ENCODE measurements at regions not wholly inside any gene's neighbourhood (a gene's known extent, or its start where the extent isn't known, plus 50 kb on each side); places are given as distances from the start of the nearest gene placed in this dataset.

DNA sequence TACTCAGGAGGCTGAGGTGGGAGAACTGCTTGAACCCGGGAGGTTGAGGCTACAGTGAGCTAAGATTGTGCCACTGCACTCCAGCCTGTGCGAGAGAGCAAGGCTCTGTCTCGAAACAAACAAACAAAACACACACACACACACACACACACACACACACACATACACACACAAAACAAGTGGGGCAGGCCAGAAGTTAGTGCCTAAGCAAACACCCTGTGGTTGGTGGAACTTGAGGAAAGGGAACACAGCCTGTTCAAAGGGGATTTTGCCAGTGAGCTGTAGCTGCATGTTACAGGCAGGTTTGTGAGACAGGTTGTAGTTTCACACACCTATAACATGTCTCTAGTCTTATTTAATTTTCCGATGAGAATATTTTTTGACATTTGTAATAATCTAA is 175.3 kb upstream of the CLEC14A start:
- Histone ChIP-seq H3K27me3 (ENCODE audit: control insufficient read depth in 2 of 2, insufficient read depth in 2 of 2, low read length in 2 of 2) (no peaks in the 10 kb centered on the region), H4K20me1 (ENCODE audit: insufficient read depth, low read length) (no peaks in the 10 kb centered on the region), H3K36me3 (replicated peaks in 1 of 2; ENCODE audit: control insufficient read depth in 1 of 2, insufficient read depth in 2 of 2, low read length in 2 of 2) (no peaks in the 10 kb centered on the region), H3K4me1 (ENCODE audit: control insufficient read depth in 1 of 2, insufficient read depth in 2 of 2, low read length in 2 of 2) (no peaks in the 10 kb centered on the region), H3K4me2 (replicated peaks; ENCODE audit: extremely low read depth, low read length, poor library complexity, severe bottlenecking) (no peak overlapping the region), H3K4me3 (replicated peaks in 1 of 3; ENCODE audit: low read depth in 2 of 3, low read length in 3 of 3) (no peak overlapping the region), H3K9ac (ENCODE audit: insufficient read depth, low read length, poor library complexity, severe bottlenecking) (no peak overlapping the region), H3K27ac (ENCODE audit: low read depth in 1 of 2, low read length in 2 of 2) (no peak overlapping the region), H2AFZ (ENCODE audit: insufficient read depth, low read depth, low read length, poor library complexity, severe bottlenecking) (no peak overlapping the region), H3K9me3 (replicated peaks in 1 of 2; ENCODE audit: control insufficient read depth in 1 of 2, insufficient read depth in 1 of 2, low read length in 2 of 2) (no peaks in the 10 kb centered on the region), H3K79me2 (ENCODE audit: insufficient read depth, low read length) (no peaks in the 10 kb centered on the region)
- Mint-ChIP-seq H3K4me1 (no peaks in the 10 kb centered on the region), H3K27me3 (ENCODE audit: low read depth in 3 of 3) (peaks cover 0 to 3% (median 0%) of the 10 kb centered on the region in 3 donors), H3K9me3 (peaks cover 0 to 2% (median 0%) of the 10 kb centered on the region in 7 donors), H3K36me3 (no peaks in the 10 kb centered on the region), H3K4me3 (no peak overlapping the region), H3K27ac (no peak overlapping the region)
- WGBS (ENCODE audit: insufficient coverage), result no CpG with 5 or more reads among the region's 4 CpGs
- no peak for TF ChIP-seq CTCF (IDR thresholded peaks at IDR 0.05)
- no peak for DNase-seq
- intact Hi-C loops (cut with micrococcal nuclease), result no loop called here

- Mint-ChIP-seq H3K4me1 (no peaks in the 10 kb centered on the region), H3K27ac (no peak overlapping the region), H3K4me3 (no peak overlapping the region), H3K36me3 (no peaks in the 10 kb centered on the region), H3K9me3 (peaks cover 0 to 3% (median 2%) of the 10 kb centered on the region in 7 donors), H3K27me3 (ENCODE audit: low read depth in 3 of 3) (peaks cover 0 to 3% (median 0%) of the 10 kb centered on the region in 3 donors)
- no CpG with 5 or more reads among the region's 2 CpGs for WGBS (ENCODE audit: insufficient coverage)
- Histone ChIP-seq H3K27ac (ENCODE audit: low read depth in 1 of 2, low read length in 2 of 2) (no peak overlapping the region), H2AFZ (ENCODE audit: insufficient read depth, low read depth, low read length, poor library complexity, severe bottlenecking) (no peak overlapping the region), H3K4me3 (replicated peaks in 1 of 3; ENCODE audit: low read depth in 2 of 3, low read length in 3 of 3) (no peak overlapping the region), H3K4me2 (replicated peaks; ENCODE audit: extremely low read depth, low read length, poor library complexity, severe bottlenecking) (no peak overlapping the region), H3K27me3 (ENCODE audit: control insufficient read depth in 2 of 2, insufficient read depth in 2 of 2, low read length in 2 of 2) (no peaks in the 10 kb centered on the region), H3K9me3 (replicated peaks in 1 of 2; ENCODE audit: control insufficient read depth in 1 of 2, insufficient read depth in 1 of 2, low read length in 2 of 2) (peaks cover 2 to 3% of the 10 kb centered on the region in 2 donors), H3K9ac (ENCODE audit: insufficient read depth, low read length, poor library complexity, severe bottlenecking) (no peak overlapping the region), H3K79me2 (ENCODE audit: insufficient read depth, low read length) (no peaks in the 10 kb centered on the region), H4K20me1 (ENCODE audit: insufficient read depth, low read length) (no peaks in the 10 kb centered on the region), H3K4me1 (ENCODE audit: control insufficient read depth in 1 of 2, insufficient read depth in 2 of 2, low read length in 2 of 2) (no peaks in the 10 kb centered on the region), H3K36me3 (replicated peaks in 1 of 2; ENCODE audit: control insufficient read depth in 1 of 2, insufficient read depth in 2 of 2, low read length in 2 of 2) (no peaks in the 10 kb centered on the region)
- DNase-seq, result no peak
- no peak for TF ChIP-seq CTCF (IDR thresholded peaks at IDR 0.05)
- intact Hi-C loops (cut with micrococcal nuclease), result no loop called here
These were observed 174.6 kb upstream of the CLEC14A start for GRCh38 chr14:38430522-38430921.
